Right hindlimb (tissue), 1 donor: ENCODE measurements at regions not wholly inside any gene's neighbourhood (a gene's known extent, or its start where the extent isn't known, plus 50 kb on each side); places are given as distances from the start of the nearest gene placed in this dataset.

Experiments used
- DNase-seq: peaks from one replicate; pipeline ENCODE4 v3.0.0-alpha.2; 2018

DNA sequence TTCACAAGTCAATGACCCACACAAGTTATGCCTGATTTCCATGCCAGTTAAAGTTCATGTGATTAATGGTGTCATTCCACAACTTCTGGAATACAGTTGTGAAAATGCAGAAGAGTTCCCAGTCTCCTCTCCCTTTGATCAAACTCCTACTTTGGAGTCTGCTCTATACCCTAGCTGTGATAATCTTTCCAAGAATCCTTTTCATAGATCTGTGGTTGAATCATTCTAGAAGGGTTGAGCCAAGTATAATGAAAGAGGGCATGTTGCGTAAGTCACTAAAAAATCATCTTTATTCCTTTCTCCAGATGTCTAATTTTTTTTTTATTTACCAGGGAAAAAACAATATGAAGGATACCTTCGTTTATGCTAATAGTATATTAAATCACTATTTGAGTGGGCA lies 89.7 kb upstream of the CARD18 start:
- no peak for DNase-seq

DNA sequence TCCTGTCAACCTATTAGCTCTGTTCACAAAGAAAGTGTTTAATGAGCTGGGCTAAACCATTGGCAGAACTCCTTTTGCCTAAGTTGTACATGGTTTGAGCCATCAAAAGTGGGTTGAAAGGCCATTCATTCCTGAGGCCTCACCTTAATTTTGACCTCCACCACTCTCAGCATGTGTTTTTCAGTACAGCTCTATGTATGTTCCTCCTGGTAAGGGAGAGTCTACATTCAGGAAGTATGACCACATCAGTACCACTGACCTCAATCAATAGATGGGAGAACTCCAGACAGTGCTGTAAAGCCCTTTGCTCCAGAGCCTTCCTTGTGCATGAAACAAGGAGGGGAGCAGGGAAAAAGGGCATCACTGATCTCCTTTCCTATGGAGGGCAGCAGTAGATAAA lies 87.8 kb upstream of the CARD18 start:
- DNase-seq = no peak

DNA sequence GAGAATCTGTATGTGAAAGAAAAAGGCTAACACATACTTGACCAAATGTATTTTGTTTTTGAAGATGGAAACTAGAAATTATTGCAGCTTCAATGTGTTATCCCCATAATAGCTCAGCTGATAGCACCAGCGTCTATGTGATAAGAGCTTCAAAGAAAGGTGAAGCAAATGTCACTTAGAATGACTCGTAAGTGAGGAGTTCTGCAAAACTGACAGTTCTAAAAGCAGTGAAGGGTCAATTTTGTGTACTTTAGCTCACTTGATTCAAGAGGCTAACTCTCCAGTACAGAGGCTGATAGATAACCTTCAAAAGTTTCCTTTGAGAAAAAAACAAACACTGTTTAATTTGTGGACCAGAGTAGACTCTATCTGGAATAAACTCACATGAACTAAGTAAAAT lies 87.2 kb upstream of the CARD18 start:
- DNase-seq = no peak

DNA sequence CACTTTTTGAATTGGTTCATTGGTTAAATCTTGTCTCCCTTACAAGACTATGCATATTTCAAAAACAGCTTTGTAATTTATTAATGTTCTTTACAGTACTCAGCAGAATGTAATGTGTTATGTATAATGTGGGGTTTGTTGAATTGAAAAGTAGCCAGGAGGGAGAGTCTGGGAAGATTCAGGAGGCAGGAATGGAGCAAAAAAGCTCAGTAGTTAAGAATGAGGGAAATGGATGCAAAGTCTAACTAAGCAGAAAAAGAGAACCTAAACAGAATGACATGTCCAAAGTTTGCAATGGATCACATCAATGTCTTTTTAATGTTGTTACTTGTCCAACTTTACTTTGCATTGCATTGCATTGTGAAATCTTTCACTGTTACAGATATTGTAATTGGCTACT lies 86.5 kb upstream of the CARD18 start:
- no peak for DNase-seq

DNA sequence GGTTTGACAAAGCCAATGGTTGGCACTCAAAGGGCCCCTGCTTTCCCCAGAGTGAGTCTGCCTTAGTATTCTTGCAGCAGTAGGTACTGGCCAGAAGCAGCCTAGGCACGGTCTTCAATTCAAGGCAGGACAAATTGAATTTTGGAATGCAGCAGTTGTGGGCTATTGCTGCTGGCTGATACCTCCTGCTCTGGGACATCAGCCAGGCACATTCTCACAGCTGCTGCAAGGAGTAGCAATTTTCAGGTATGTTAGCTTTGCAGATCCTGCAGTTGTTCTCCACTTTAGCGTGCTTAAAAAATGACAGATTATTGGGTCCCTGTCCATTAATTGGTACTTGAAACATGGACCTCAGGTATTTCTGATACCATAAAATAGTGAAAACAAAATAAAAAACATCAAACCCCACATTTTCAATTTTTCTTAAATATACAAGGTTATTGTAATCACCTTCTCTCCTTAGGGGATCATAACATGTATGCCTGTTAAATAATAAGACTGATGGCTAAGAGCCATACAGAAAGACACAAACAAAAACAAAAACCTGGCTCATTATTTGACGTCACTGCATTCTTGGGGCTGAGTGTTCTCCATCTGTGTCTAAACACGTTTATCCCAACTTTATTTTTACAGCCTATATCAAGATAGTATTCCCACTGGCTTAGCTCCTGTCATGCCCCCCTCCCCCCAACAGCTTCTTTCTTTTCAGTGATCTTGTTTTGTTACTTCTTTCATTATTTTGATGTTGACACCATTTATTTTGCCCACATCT lies 85.1 kb upstream of the CARD18 start:
- DNase-seq = peak; percentile 37

DNA sequence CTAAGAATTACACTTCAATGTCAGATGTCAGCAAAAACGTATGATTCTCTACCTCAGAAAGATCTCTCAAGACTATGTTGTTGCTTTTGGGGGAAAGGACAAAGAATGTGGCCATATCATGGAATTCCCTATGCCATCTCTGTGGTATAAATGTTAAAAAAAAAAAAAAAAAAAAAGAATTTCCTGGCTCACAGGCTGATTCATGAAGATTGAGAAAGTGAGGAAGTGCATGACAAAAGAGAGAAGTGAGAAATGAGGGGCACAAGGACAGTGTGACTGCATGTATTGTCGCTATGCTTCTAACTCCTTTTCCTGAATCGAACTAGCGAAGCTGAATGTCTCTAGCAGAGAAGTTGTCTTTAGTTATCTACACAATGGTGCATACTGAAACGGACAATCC lies 80.6 kb upstream of the CARD18 start:
- no peak for DNase-seq

DNA sequence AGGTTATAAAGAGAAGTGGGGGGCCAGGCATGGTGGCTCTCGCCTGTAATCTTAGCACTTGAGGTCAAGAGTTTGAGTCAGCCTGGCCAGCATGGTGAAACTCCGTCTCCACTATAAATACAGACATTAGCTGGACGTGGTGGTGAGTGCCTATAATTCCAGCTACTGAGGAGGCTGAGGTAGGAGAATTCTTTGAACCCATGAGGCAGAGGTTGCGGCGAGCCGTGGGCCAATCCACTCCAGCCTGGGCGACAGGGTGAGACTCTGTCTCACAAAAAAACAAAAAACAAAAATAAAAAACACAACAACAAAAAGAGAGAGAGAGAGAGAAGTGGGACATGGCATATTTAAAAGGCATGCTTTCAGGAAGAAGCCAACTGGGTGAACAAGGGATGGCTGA lies 80.1 kb upstream of the CARD18 start:
- DNase-seq = no peak

DNA sequence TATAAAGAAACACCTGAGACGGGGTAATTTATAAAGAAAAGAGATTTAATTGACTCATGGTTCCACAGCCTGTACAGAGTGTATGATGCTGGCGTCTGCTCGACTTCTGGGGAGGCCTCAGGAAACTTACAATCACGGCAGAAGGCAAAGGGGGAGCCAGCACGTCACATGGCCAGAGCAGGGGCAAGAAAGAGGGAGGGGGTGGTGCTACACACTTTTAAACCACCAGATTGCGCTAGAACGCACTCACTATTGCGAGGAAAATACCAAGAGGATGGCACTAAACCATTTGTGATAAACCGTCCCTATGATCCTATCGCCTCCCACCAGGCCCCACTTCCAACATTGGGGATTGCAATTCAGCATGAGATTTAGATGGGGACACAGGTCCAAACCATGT lies 79.7 kb upstream of the CARD18 start:
- DNase-seq = no peak

DNA sequence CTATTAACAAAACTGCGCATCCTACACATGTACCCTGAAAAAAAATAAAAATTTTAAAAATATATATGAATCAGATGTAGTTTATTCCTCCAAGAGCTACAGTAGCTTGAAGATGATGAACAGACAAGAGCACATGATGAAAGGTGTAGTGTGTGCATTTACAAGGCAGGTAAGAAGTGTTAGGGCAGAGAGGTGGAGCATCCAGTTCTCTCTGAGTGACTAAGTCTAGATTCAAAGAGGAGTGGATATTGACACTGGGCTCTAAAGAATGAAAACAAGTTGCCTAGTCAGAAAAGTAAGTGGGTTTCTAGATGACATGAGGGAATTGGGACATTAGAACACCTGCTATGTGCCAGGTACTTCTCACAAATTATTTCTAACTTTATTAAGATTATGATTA lies 76.0 kb upstream of the CARD18 start:
- no peak for DNase-seq

DNA sequence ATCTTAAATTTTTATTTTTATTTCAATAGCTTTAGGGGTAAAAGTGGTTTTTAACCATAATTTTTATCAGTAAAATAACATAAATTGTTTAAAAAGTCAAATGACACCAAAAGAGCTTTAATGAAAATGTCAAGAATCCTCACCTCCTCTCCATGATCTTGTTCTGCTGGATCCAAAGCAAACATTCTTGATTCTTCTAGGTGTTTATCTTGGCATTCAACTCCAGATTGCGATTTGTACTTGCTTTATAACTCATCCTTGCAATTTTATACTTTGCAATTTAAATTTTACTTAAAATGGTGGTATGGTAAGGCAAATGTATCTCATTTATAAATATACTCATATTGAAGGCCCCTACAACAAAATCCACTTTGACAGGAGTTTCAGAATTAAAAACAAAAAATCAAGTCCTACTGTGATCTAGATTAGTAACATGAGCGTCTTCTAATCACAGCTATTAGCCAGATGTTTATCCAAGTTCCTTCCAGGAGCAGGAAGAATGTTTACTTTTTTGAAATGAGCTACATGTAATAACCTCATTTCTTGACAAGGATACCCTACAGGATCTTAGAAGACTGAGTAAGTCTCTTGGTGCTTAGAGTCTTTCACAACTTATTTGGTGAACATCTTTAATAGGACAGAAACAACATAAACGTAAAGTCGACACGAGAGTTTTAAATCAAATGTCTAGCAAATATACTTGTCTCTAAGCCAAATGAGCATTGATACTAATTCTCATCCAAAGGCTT lies 72.4 kb upstream of the CARD18 start:
- no peak for DNase-seq

DNA sequence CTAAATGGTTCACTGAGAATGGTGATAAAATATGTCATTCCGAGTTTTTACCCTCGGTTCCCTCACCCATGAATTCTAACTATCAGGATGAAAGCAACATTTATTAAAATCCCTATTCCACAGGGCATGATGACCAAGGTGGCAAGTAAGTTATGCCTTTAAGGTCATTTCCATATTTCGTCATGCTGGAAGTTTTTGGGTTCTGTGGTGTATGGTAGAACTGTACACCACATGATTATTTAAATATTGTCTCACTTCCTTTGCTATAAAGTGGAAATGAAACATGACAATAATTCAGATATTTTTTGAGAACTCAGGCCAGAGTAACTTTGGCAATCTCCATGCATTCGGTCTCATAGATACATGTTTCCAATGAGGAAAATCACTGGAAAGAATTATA lies 68.5 kb upstream of the CARD18 start:
- no peak for DNase-seq

DNA sequence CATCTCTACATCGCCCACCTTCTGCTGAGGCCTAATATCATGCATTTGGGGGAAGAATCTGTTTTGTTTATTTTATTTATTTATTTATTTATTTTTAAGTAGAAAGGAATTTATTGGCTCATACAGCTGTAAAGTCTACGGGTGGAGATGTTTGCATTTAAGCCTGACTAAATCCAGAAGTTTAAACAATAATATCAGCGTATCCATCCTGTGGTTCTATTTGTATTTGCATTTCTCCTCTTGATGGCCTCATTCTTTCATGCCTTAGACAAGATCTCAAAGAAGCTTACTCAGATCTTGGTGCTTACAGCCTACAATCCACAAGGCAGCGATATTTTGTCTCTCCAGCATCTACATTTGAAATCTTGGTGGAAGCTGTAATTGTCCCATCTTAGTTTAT lies 67.1 kb upstream of the CARD18 start:
- no peak for DNase-seq

DNA sequence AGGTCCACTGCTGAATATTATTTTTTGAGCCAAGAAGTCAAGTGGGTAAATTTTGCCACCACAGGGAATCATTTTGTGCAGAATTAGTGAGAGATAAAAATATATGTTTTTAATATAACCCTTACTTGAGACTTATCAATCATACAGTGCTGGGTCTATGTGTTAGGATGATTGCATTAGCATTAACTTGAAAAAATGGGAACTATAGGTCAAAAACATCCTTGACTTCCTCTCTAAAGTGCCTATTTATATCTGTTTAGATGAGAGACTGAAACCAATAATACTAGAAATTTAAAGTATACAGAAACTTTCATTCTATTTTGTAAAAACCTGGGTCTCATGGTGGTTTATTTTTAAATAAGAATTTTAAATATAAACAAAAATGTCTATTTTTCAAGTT lies 65.1 kb upstream of the CARD18 start:
- no peak for DNase-seq

DNA sequence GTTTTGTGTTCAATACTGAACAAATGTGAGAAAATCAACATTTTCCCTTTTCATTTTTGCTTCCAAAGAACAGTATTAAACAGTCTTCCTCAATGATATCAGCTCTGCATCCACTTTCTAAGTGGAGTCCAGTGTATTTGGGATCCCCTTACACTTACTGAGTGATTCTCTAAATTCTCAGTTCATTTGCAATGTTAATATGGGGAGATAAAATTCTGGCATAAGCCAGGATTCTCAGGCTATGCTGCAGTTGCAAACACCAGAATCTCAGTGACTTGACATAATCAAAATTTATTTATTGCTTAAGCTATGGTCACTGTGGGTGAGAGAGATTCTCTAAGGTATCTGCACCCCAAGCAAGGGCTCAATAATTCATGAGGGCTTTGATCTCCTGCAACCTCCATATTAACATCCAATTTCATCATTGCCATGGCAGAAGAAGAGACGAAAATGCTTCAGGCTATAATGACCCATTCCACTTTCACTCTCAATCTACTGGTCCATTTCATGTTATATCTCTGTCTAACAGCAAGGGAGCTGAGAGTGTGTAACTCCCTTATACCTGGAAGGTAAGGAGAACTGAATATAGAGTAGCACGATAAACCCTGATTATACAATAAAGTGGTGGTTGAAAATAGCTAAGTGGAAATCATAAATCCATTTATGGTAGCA lies 64.1 kb upstream of the CARD18 start:
- DNase-seq = no peak

DNA sequence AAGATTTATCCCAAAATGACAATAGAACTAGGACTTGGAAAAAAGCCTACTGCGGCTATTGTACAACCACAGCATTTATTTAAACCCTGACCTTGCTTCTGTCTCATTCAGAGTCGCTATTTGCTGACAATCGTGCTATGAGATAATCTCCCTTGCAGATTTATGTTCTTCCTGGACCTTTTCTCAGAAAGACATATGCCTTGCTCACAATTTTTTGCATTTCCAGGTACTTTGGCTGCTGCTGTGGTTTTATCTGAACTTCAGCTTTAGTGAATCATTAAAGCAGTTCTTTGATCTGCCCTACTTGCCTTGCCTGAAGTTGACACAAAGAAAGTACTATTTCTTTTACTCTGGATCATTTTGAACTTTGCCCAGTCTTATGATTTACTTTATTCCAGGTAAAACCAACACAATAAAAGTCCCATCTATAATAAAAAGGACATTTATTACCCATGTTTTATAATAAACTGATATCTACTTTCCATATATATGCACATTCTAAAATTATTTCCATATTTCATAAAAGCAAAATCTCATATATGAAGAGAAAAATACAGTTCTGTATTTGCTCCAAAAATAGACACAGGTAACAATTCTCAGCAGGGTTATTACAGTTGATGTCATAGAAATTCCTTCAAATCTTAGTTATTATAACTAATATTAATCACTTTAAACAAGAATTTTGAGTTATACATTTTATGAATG lies 63.4 kb upstream of the CARD18 start:
- no peak for DNase-seq

DNA sequence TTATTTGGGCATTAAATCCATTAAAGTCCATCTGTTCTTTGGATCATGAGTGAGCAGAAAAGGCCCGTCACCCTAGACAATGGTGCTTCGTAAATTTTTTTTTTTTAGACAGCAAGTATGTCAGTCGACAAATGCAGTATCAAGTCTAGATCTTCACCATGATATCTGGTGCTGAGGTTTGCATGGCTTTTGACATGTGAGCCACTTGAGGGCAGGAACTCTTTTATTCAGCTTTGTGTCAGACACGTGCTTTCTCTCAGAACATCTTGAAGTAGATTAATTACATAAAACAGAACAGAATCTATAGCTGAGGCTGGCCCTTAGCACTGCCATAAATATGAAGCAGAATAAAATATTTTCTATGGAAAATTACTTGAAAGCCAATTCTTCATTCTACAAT lies 62.9 kb upstream of the CARD18 start:
- DNase-seq = no peak

DNA sequence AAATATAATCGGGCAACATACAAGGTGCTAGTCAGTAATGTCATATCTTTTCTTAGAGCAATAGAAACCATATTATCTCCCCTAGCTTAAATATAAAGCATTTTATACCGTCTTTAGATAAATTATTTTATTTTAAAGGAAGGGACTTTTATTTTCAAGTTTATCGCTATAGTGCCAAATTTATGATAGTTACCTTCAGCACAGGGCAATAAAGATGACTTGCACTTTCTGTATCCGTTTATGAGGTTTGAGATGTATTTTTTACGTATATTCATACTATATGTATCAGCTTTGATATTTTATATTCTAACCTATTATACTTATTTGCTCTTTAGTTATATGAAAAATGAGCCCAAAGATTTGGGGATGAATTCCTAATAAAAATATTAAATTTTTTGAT lies 61.6 kb upstream of the CARD18 start:
- DNase-seq = no peak

DNA sequence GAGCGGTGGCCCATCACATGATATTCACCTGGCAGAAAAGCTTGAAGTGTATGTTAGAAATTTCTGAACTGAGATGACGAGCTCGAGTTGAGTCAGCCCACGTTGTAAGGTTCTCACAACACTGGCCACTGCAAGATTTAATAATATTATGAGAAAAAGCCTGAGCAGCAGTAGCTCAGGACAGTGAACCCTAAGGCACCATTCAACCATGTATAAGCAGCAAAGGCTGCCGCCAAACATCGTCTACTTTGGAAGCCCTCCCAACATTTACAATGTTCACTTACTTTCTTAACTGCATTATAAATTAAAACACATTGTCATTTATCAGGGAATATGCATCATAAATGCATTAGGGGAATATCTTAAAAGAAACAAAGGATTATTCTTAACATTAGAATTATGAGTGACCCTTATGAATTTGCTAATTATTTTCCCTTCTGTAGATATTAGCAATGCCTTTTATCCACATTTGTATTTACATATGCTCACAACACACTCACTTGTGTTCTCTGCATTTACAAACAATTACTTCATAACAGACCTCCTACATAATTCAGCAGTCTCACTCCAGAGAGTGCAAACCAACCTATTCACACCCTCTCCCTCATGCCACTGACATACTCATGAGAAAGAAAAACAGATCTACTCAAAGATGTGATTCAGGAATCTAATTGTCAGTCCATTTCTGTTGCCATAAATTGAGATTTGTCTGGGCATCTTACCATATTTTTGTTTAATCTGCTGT lies 57.7 kb upstream of the CARD18 start:
- DNase-seq = no peak

DNA sequence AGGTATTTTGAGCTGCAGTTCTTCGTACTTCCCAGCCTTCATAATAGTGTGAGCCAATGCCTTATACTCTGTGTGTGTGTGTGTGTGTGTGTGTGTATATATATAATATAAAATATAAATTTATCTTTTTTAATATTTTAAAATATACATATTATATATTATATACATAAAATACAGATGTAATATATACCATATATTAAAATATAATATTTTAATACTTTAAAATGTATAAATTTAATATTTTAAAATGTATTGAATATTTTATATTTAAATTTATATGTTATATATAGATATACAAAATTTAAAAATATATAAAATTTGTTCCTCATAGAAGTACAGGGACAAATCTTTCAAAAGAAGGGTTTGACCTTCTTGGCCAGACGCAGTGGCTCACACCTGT lies 53.7 kb upstream of the CARD18 start:
- no peak for DNase-seq

DNA sequence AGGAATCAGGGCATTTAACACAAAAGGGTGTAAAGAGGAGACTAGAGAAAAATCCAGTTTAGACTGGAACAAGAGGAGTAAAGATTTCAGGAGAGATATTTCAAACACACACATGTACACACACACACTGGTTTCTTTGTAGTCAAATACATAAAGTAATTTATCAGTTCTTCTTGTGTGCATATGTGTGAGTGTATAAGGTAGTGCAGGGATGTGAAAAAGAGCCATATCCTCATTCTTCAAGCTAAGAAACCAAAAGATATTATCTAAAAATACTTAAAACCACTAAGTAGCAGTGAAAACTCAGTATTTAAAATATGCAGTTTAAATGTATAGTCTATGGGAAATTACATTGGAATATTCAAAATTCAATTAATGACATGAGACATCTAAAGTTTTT lies 52.5 kb upstream of the CARD18 start:
- no peak for DNase-seq

DNA sequence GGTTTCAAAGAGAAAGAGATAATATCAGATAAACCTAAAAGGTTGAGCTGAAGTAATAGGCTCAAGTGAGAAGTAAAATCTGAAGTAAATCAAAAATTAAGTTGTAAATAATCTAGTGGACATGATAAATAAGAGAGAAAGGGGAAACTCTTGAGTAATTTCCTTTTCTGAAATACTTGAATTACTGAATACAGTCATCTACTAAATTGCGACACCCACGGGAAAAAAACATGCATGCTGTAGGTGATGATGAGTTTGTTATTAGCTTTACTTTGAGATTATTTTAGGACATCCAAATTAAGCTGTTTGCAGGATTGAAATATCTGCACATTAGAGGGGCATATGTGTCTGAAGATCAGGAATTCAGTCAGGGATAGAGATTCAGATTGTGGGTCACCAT lies 50.0 kb upstream of the CARD18 start:
- DNase-seq = no peak
